GM23338 (cell line): ENCODE measurements at regions not wholly inside any gene's neighbourhood (a gene's known extent, or its start where the extent isn't known, plus 50 kb on each side); places are given as distances from the start of the nearest gene placed in this dataset.

Source experiments
- ATAC-seq: fragments of 200-7000 bp; cut with Tn5 transposase; 3 replicates; pipeline ENCODE4 v1.9.1; 2020
- DNase-seq: peaks from one replicate; pipeline ENCODE4 v3.0.0-alpha.2; 2015; ENCODE audit warnings: low spot score
- H2AFZ ChIP-seq: fragments of 200-600 bp; sonication (generic); 2 replicates; pipeline ENCODE4 v1.8.0; 2016; ENCODE audit warnings: antibody characterized with exemption, mild to moderate bottlenecking, moderate library complexity
- H3F3A ChIP-seq: fragments of 200-600 bp; sonication (generic); replicated peaks from 2 replicates; pipeline ENCODE4 v1.8.0; 2017; ENCODE audit warnings: antibody characterized with exemption, mixed run types, low read depth
- H3K27ac ChIP-seq: fragments of 200-600 bp; sonication (generic); 2 replicates; pipeline ENCODE4 v1.6.1; 2016; ENCODE audit warnings: low read depth
- H3K27me3 ChIP-seq: fragments of 200-600 bp; sonication (generic); 2 replicates; pipeline ENCODE4 v1.8.0; 2016; ENCODE audit warnings: mild to moderate bottlenecking, mixed run types, moderate library complexity; ENCODE audit not compliant: insufficient read depth
- H3K36me3 ChIP-seq: fragments of 200-600 bp; sonication (generic); 2 replicates; pipeline ENCODE4 v1.8.0; 2016; ENCODE audit warnings: mild to moderate bottlenecking; ENCODE audit not compliant: insufficient read depth
- H3K4me1 ChIP-seq: fragments of 200-600 bp; sonication (generic); 2 replicates; pipeline ENCODE4 v1.8.0; 2016; ENCODE audit warnings: mild to moderate bottlenecking, moderate library complexity; ENCODE audit not compliant: insufficient read depth
- H3K4me2 ChIP-seq: fragments of 200-600 bp; sonication (generic); 2 replicates; pipeline ENCODE4 v1.7.1; 2017; ENCODE audit warnings: mixed run types
- H3K4me3 ChIP-seq: fragments of 200-600 bp; sonication (generic); 2 replicates; pipeline ENCODE4 v1.6.1; 2016; ENCODE audit warnings: mixed run types
- H3K79me2 ChIP-seq: fragments of 200-600 bp; sonication (generic); replicated peaks from 2 replicates; pipeline ENCODE4 v1.8.0; 2017; ENCODE audit warnings: mild to moderate bottlenecking; ENCODE audit not compliant: insufficient read depth
- H3K9me2 ChIP-seq: fragments of 200-600 bp; sonication (generic); 2 replicates; pipeline ENCODE4 v1.8.0; 2017; ENCODE audit not compliant: insufficient read depth
- H4K20me1 ChIP-seq: fragments of 200-600 bp; sonication (generic); replicated peaks from 2 replicates; pipeline ENCODE4 v1.8.0; 2017; ENCODE audit warnings: mild to moderate bottlenecking; ENCODE audit not compliant: insufficient read depth
- H3K27ac Mint-ChIP-seq: 2 replicates; pipeline ENCODE4 v1.8.0; 2020; ENCODE audit warnings: inconsistent platforms, mild to moderate bottlenecking, moderate library complexity, mixed read lengths
- H3K27me3 Mint-ChIP-seq: 3 replicates; pipeline ENCODE4 v1.8.0; 2022; ENCODE audit warnings: low read depth, mild to moderate bottlenecking, moderate library complexity, mixed read lengths, inconsistent platforms; ENCODE audit not compliant: insufficient read depth, poor library complexity
- H3K36me3 Mint-ChIP-seq: 3 replicates; pipeline ENCODE4 v1.8.0; 2021; ENCODE audit warnings: low read depth, mild to moderate bottlenecking, inconsistent platforms, moderate library complexity, mixed read lengths
- H3K4me1 Mint-ChIP-seq: 3 replicates; pipeline ENCODE4 v1.8.0; 2020; ENCODE audit warnings: mild to moderate bottlenecking, inconsistent platforms, mixed read lengths
- H3K4me3 Mint-ChIP-seq: 3 replicates; pipeline ENCODE4 v1.8.0; 2021; ENCODE audit warnings: moderate library complexity, mild to moderate bottlenecking, inconsistent platforms, mixed read lengths
- H3K9me3 Mint-ChIP-seq: 3 replicates; pipeline ENCODE4 v1.8.0; 2020; ENCODE audit warnings: moderate library complexity, mild to moderate bottlenecking, inconsistent platforms, mixed read lengths
- CREB1 ChIP-seq: fragments of 250-450 bp; sonication (Bioruptor Pico); IDR thresholded peaks from 2 replicates; pipeline ENCODE4 v1.5.0; 2020; ENCODE audit warnings: low read depth, mild to moderate bottlenecking, moderate library complexity
- ETS1 ChIP-seq: IDR thresholded peaks from 2 replicates; pipeline ENCODE4 v1.6.1; 2016; ENCODE audit warnings: antibody characterized with exemption
- EZH2 ChIP-seq: fragments of 200-600 bp; sonication (generic); IDR thresholded peaks from one replicate; pipeline ENCODE4 v1.8.0; 2017; ENCODE audit warnings: antibody characterized with exemption, mild to moderate bottlenecking, low read depth; ENCODE audit not compliant: unreplicated experiment
- EZH2phosphoT487 ChIP-seq: fragments of 200-600 bp; sonication (generic); IDR thresholded peaks from one replicate; pipeline ENCODE4 v1.8.1; 2018; ENCODE audit warnings: antibody characterized with exemption; ENCODE audit not compliant: unreplicated experiment
- NANOG ChIP-seq: IDR thresholded peaks from 2 replicates; pipeline ENCODE4 v1.6.1; 2016; ENCODE audit warnings: antibody characterized with exemption, borderline replicate concordance
- POLR2AphosphoS5 ChIP-seq: IDR thresholded peaks from 2 replicates; pipeline ENCODE4 v1.6.1; 2016; ENCODE audit warnings: antibody characterized with exemption, low read depth
- STAT1 ChIP-seq: IDR thresholded peaks from one replicate; pipeline ENCODE4 v1.6.1; 2016; ENCODE audit warnings: antibody characterized with exemption; ENCODE audit not compliant: unreplicated experiment
- TF ChIP-seq, protein P1 (sequence below): fragments of 250-450 bp; sonication (Bioruptor Pico); IDR thresholded peaks from 2 replicates; pipeline ENCODE4 v1.5.0; 2020; ENCODE audit warnings: mild to moderate bottlenecking, moderate library complexity

GRCh38 chr11:134562941-134563471, 151.0 kb upstream of the B3GAT1 start:
- Histone ChIP-seq H3K4me3 (no peak overlapping the region), H3K27ac (no peak overlapping the region), H4K20me1 (no peaks in the 10 kb centered on the region), H3K9me2 (no peaks in the 10 kb centered on the region), H3K4me1 (no peaks in the 10 kb centered on the region), H3K36me3 (no peaks in the 10 kb centered on the region), H2AFZ (no peak overlapping the region), H3K4me2 (no peak overlapping the region), H3K79me2 (no peaks in the 10 kb centered on the region), H3K27me3 (no peaks in the 10 kb centered on the region), H3F3A (no peaks in the 10 kb centered on the region)
- H3K27ac Mint-ChIP-seq, result no peak overlapping the region
- no peak for ATAC-seq
- TF ChIP-seq NANOG (no peak), POLR2AphosphoS5 (no peak), STAT1 (no peak), EZH2phosphoT487 (no peak), EZH2 (no peak), CREB1 (CRISPR knock-in tag) (no peak), ETS1 (no peak)
- TF ChIP-seq, protein P1, sequence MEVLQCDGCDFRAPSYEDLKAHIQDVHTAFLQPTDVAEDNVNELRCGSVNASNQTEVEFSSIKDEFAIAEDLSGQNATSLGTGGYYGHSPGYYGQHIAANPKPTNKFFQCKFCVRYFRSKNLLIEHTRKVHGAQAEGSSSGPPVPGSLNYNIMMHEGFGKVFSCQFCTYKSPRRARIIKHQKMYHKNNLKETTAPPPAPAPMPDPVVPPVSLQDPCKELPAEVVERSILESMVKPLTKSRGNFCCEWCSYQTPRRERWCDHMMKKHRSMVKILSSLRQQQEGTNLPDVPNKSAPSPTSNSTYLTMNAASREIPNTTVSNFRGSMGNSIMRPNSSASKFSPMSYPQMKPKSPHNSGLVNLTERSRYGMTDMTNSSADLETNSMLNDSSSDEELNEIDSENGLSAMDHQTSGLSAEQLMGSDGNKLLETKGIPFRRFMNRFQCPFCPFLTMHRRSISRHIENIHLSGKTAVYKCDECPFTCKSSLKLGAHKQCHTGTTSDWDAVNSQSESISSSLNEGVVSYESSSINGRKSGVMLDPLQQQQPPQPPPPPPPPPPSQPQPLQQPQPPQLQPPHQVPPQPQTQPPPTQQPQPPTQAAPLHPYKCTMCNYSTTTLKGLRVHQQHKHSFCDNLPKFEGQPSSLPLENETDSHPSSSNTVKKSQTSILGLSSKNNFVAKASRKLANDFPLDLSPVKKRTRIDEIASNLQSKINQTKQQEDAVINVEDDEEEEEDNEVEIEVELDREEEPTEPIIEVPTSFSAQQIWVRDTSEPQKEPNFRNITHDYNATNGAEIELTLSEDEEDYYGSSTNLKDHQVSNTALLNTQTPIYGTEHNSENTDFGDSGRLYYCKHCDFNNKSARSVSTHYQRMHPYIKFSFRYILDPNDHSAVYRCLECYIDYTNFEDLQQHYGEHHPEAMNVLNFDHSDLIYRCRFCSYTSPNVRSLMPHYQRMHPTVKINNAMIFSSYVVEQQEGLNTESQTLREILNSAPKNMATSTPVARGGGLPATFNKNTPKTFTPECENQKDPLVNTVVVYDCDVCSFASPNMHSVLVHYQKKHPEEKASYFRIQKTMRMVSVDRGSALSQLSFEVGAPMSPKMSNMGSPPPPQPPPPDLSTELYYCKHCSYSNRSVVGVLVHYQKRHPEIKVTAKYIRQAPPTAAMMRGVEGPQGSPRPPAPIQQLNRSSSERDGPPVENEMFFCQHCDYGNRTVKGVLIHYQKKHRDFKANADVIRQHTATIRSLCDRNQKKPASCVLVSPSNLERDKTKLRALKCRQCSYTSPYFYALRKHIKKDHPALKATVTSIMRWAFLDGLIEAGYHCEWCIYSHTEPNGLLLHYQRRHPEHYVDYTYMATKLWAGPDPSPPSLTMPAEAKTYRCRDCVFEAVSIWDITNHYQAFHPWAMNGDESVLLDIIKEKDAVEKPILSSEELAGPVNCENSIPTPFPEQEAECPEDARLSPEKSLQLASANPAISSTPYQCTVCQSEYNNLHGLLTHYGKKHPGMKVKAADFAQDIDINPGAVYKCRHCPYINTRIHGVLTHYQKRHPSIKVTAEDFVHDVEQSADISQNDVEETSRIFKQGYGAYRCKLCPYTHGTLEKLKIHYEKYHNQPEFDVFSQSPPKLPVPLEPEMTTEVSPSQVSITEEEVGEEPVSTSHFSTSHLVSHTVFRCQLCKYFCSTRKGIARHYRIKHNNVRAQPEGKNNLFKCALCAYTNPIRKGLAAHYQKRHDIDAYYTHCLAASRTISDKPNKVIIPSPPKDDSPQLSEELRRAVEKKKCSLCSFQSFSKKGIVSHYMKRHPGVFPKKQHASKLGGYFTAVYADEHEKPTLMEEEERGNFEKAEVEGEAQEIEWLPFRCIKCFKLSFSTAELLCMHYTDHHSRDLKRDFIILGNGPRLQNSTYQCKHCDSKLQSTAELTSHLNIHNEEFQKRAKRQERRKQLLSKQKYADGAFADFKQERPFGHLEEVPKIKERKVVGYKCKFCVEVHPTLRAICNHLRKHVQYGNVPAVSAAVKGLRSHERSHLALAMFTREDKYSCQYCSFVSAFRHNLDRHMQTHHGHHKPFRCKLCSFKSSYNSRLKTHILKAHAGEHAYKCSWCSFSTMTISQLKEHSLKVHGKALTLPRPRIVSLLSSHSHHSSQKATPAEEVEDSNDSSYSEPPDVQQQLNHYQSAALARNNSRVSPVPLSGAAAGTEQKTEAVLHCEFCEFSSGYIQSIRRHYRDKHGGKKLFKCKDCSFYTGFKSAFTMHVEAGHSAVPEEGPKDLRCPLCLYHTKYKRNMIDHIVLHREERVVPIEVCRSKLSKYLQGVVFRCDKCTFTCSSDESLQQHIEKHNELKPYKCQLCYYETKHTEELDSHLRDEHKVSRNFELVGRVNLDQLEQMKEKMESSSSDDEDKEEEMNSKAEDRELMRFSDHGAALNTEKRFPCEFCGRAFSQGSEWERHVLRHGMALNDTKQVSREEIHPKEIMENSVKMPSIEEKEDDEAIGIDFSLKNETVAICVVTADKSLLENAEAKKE (CRISPR knock-in tag), result no peak
- peaks cover 7% of the 10 kb centered on the region for H3K27me3 Mint-ChIP-seq
- no peak for DNase-seq
- H3K9me3 Mint-ChIP-seq, result no peaks in the 10 kb centered on the region
- H3K4me3 Mint-ChIP-seq, result no peak overlapping the region
- peaks cover 14% of the 10 kb centered on the region for H3K4me1 Mint-ChIP-seq
- no peaks in the 10 kb centered on the region for H3K36me3 Mint-ChIP-seq
